Fibroblast of lung (primary cell): ENCODE measurements at regions not wholly inside any gene's neighbourhood (a gene's known extent, or its start where the extent isn't known, plus 50 kb on each side); places are given as distances from the start of the nearest gene placed in this dataset.

Experiments used
- CTCF ChIP-seq, 2 donors: IDR thresholded peaks in 1 of 2; conservative IDR thresholded peaks in 1 of 2; 1 replicate in 1 of 2; 2 replicates in 1 of 2; pipeline ENCODE4 v1.5.1; 2011 to 2012; ENCODE audit warnings: low read length in 2 of 2, control low read depth in 1 of 2, inconsistent platforms in 1 of 2, low read depth in 1 of 2, mild to moderate bottlenecking in 1 of 2
- EZH2 ChIP-seq: IDR thresholded peaks from 2 replicates; pipeline ENCODE4 v1.5.1; 2012; ENCODE audit warnings: low read length, control low read depth, mild to moderate bottlenecking; ENCODE audit errors: missing control alignments

GRCh38 chr12:130098301-130099005 is 63.8 kb upstream of the FZD10 start:
- no peak for TF ChIP-seq EZH2
- TF ChIP-seq CTCF (conservative IDR thresholded peaks at IDR 0.05 in 1 of 2, IDR thresholded peaks at IDR 0.05 in 1 of 2; ENCODE audit: low read depth in 1 of 2, low read length in 2 of 2): no peak
